OCI-LY3 (cell line): ENCODE measurements at regions not wholly inside any gene's neighbourhood (a gene's known extent, or its start where the extent isn't known, plus 50 kb on each side); places are given as distances from the start of the nearest gene placed in this dataset.

Experiments used
- CTCF ChIP-seq: fragments of 200-600, 300-600 bp; sonication (generic); IDR thresholded peaks from 2 replicates; pipeline ENCODE4 v1.5.1; 2014; ENCODE audit warnings: antibody characterized with exemption, low read length, low read depth
- EZH2phosphoT487 ChIP-seq: fragments of 200-600 bp; shearing (Covaris generic); IDR thresholded peaks from 2 replicates; pipeline ENCODE4 v1.6.1; 2018; ENCODE audit warnings: antibody characterized with exemption, mixed run types, low read depth

- no peak for TF ChIP-seq CTCF
- no peak for TF ChIP-seq EZH2phosphoT487
Observed at GRCh38 chr6:147015674-147016073, 188.5 kb upstream of the STXBP5 start.
